Activated T-helper 17 cell treated with anti-CD3 and anti-CD28 coated beads, Interleukin-2, amount 50 U/mL, for 72 hours (primary cell): ENCODE measurements at regions not wholly inside any gene's neighbourhood (a gene's known extent, or its start where the extent isn't known, plus 50 kb on each side); places are given as distances from the start of the nearest gene placed in this dataset.

ENCODE experiments used
- ATAC-seq: fragments of 150-1000 bp; cut with Tn5 transposase; replicated peaks from 2 replicates; pipeline ENCODE4 v1.10.0; 2021; ENCODE audit warnings: mild to moderate bottlenecking, moderate library complexity
- H3K27ac Mint-ChIP-seq: one replicate; pipeline ENCODE4 v1.8.0; 2022; ENCODE audit warnings: mixed read lengths
- H3K27me3 Mint-ChIP-seq: one replicate; pipeline ENCODE4 v1.8.0; 2022; ENCODE audit warnings: mixed read lengths
- H3K36me3 Mint-ChIP-seq: one replicate; pipeline ENCODE4 v1.8.0; 2022; ENCODE audit warnings: low read depth, mild to moderate bottlenecking, mixed read lengths
- H3K4me1 Mint-ChIP-seq: one replicate; pipeline ENCODE4 v1.8.0; 2022; ENCODE audit warnings: mixed read lengths
- H3K4me3 Mint-ChIP-seq: one replicate; pipeline ENCODE4 v1.8.0; 2022; ENCODE audit warnings: mild to moderate bottlenecking, mixed read lengths
- H3K9me3 Mint-ChIP-seq: one replicate; pipeline ENCODE4 v1.8.0; 2022; ENCODE audit warnings: mixed read lengths

DNA sequence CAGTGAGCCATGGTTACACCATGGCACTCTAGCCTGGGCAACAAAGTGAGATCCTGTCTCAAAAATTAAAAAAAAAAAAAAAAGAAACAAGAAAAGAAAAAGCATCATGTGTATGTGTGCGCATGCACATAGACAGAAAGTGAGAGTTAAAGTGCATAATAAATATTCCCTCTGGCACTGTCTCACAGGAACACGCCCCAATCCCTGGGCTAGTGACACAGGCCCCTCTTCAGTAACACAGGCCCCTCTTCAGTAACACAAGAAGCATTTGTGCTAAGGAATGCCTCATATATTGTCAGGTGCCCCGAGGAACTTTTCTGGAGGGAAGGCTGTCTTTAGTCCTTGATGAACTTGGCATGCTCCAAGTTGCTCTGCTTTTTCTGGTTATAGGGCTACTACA lies 57.5 kb downstream of the RPL27A start:
- Mint-ChIP-seq H3K27me3 (peaks cover 6% of the 10 kb centered on the region), H3K4me3 (no peak overlapping the region), H3K36me3 (no peaks in the 10 kb centered on the region), H3K27ac (no peak overlapping the region), H3K4me1 (no peaks in the 10 kb centered on the region), H3K9me3 (no peaks in the 10 kb centered on the region)
- no peak for ATAC-seq

GRCh38 chr11:8744423-8744822 lies 61.8 kb downstream of the RPL27A start:
- peaks cover 30% of the 10 kb centered on the region for H3K27me3 Mint-ChIP-seq
- H3K4me3 Mint-ChIP-seq, result no peak overlapping the region
- H3K4me1 Mint-ChIP-seq, result no peaks in the 10 kb centered on the region
- no peak overlapping the region for H3K27ac Mint-ChIP-seq
- no peaks in the 10 kb centered on the region for H3K36me3 Mint-ChIP-seq
- ATAC-seq, result peak; percentile 94
- H3K9me3 Mint-ChIP-seq, result no peaks in the 10 kb centered on the region

- Mint-ChIP-seq H3K27me3 (peaks cover 30% of the 10 kb centered on the region), H3K4me1 (no peaks in the 10 kb centered on the region), H3K27ac (no peak overlapping the region), H3K9me3 (no peaks in the 10 kb centered on the region), H3K4me3 (no peak overlapping the region), H3K36me3 (no peaks in the 10 kb centered on the region)
- ATAC-seq, result no peak
Measured at GRCh38 chr11:8745431-8746253, 63.0 kb downstream of the RPL27A start.

- peaks cover 30% of the 10 kb centered on the region for H3K27me3 Mint-ChIP-seq
- H3K27ac Mint-ChIP-seq, result no peak overlapping the region
- H3K4me3 Mint-ChIP-seq, result no peak overlapping the region
- H3K9me3 Mint-ChIP-seq, result no peaks in the 10 kb centered on the region
- H3K4me1 Mint-ChIP-seq, result no peaks in the 10 kb centered on the region
- H3K36me3 Mint-ChIP-seq, result no peaks in the 10 kb centered on the region
- ATAC-seq, result no peak
Measured at GRCh38 chr11:8746331-8746974, 63.9 kb downstream of the RPL27A start.

GRCh38 chr11:8747173-8747572 lies 64.6 kb downstream of the RPL27A start:
- H3K4me3 Mint-ChIP-seq, result no peak overlapping the region
- ATAC-seq, result no peak
- no peak overlapping the region for H3K27ac Mint-ChIP-seq
- peaks cover 28% of the 10 kb centered on the region for H3K27me3 Mint-ChIP-seq
- no peaks in the 10 kb centered on the region for H3K36me3 Mint-ChIP-seq
- no peaks in the 10 kb centered on the region for H3K9me3 Mint-ChIP-seq
- H3K4me1 Mint-ChIP-seq, result no peaks in the 10 kb centered on the region

DNA sequence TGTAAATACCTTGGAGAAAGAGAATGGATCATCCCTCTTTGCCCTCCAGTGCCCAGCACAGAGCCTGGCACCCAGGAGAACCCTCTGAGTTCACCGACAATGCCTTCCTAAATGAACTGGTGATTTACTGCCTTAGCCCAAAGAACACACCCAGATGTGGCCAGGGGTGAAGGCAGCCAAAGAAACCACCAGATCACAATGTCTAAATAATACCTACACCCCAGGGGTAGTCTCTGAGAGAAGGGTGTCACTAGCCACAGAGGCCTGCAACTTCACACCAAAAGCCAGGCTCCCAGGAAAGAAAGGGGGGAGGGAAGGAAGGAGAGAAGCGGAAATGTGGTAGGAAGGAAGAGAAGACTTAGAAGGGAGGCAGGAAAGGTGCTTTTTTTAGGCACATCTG lies 65.7 kb downstream of the RPL27A start:
- H3K27me3 Mint-ChIP-seq, result peaks cover 25% of the 10 kb centered on the region
- H3K36me3 Mint-ChIP-seq, result no peaks in the 10 kb centered on the region
- H3K4me3 Mint-ChIP-seq, result no peak overlapping the region
- H3K27ac Mint-ChIP-seq, result no peak overlapping the region
- no peaks in the 10 kb centered on the region for H3K4me1 Mint-ChIP-seq
- H3K9me3 Mint-ChIP-seq, result no peaks in the 10 kb centered on the region
- ATAC-seq, result no peak

- Mint-ChIP-seq H3K27ac (no peak overlapping the region), H3K4me1 (no peaks in the 10 kb centered on the region), H3K36me3 (no peaks in the 10 kb centered on the region), H3K4me3 (no peak overlapping the region), H3K27me3 (peaks cover 25% of the 10 kb centered on the region), H3K9me3 (no peaks in the 10 kb centered on the region)
- ATAC-seq, result no peak
Measured at GRCh38 chr11:8749202-8749601, 66.6 kb downstream of the RPL27A start.

DNA sequence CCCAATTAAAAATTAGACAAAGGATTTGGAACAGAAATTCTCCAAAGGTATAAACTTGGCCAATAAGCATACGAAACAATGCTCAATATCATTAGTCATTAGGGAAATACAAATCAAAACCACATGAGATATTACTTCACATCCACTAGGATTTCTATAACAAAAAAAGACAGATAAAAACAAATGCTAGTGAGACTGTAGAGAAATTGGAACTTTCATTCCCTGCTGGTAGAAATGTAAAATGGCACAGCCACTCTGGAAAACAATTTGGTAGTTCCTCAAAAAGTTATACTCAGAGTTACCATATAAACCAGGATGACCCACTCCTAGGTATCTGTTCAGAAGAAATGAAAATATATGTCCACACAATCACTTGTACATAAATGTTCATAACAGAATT lies 71.6 kb downstream of the RPL27A start:
- H3K27ac Mint-ChIP-seq, result no peak overlapping the region
- no peak for ATAC-seq
- no peak overlapping the region for H3K4me3 Mint-ChIP-seq
- H3K36me3 Mint-ChIP-seq, result no peaks in the 10 kb centered on the region
- H3K9me3 Mint-ChIP-seq, result no peaks in the 10 kb centered on the region
- no peaks in the 10 kb centered on the region for H3K4me1 Mint-ChIP-seq
- no peaks in the 10 kb centered on the region for H3K27me3 Mint-ChIP-seq

DNA sequence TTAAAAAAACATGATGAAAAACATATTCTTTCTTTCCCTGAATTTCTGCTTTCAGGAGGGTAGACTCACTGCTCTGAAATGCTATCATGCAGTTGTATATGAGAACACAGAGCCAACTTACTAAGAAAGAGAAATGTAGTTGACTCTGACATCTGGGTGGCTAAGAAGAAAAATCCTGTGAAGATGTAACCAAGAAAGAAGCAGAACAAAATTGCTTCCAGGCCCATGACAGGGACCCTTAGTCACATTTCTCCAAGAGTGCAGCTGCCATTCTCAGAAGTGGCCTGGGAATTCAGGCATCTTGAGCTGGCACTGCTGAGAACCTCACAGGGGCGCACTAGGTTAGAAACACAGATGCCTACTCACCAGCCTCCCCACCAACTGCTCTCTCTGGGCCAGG lies 73.6 kb downstream of the RPL27A start:
- no peaks in the 10 kb centered on the region for H3K27me3 Mint-ChIP-seq
- H3K27ac Mint-ChIP-seq, result no peak overlapping the region
- no peak overlapping the region for H3K4me3 Mint-ChIP-seq
- H3K36me3 Mint-ChIP-seq, result no peaks in the 10 kb centered on the region
- no peak for ATAC-seq
- H3K9me3 Mint-ChIP-seq, result no peaks in the 10 kb centered on the region
- no peaks in the 10 kb centered on the region for H3K4me1 Mint-ChIP-seq

GRCh38 chr11:8757047-8757446 lies 74.5 kb downstream of the RPL27A start:
- no peaks in the 10 kb centered on the region for H3K9me3 Mint-ChIP-seq
- H3K36me3 Mint-ChIP-seq, result no peaks in the 10 kb centered on the region
- no peaks in the 10 kb centered on the region for H3K27me3 Mint-ChIP-seq
- H3K27ac Mint-ChIP-seq, result no peak overlapping the region
- H3K4me3 Mint-ChIP-seq, result no peak overlapping the region
- H3K4me1 Mint-ChIP-seq, result no peaks in the 10 kb centered on the region
- ATAC-seq, result no peak

DNA sequence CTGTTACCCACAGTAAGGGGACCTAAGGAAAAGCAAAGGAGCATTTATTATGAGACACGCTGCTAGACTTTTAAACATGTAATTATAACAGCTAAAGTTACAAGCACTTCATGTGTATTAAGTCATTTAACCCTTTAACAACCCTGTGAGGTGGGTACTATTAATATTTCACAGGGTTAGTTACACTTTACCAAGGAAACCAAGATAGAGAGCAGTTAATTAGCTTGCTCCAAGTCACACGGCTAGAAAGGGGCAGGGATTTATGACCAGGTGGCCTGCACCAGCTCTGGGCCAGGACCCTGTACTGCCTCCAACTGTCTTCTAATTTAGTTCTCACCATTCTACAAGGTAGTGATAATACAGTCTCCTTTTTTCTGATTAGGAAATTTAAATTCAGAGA lies 74.9 kb downstream of the RPL27A start:
- no peaks in the 10 kb centered on the region for H3K36me3 Mint-ChIP-seq
- H3K4me1 Mint-ChIP-seq, result no peaks in the 10 kb centered on the region
- ATAC-seq, result no peak
- H3K27me3 Mint-ChIP-seq, result no peaks in the 10 kb centered on the region
- no peaks in the 10 kb centered on the region for H3K9me3 Mint-ChIP-seq
- H3K27ac Mint-ChIP-seq, result no peak overlapping the region
- H3K4me3 Mint-ChIP-seq, result no peak overlapping the region

DNA sequence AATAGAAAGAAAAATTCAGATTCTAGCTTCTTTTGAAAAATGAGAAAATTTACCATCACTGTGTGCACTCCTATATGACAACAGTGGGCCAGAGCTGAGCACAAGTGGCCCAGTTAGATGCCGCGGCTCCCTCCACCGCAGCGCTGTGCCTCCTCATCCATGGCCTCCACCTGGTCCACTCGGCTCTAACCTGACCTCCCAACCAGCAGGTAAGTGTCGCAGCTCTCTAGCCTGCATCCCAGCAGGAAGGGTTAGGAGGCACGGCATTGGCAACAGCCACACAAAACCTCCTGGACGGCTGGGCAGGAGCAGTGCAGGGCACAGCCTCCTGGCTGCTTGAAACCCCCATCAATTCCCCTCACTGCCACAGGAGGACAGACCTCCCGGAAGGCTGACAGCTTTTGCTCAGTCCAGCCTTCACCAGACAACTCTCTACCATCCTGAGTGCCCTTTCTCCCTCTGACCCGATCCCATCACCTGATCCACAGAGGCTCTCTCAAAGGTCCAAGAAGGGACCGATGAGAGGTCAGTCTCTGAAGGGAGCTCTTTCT lies 76.1 kb downstream of the RPL27A start:
- no peak overlapping the region for H3K27ac Mint-ChIP-seq
- no peak overlapping the region for H3K4me3 Mint-ChIP-seq
- no peaks in the 10 kb centered on the region for H3K9me3 Mint-ChIP-seq
- no peaks in the 10 kb centered on the region for H3K27me3 Mint-ChIP-seq
- no peak for ATAC-seq
- H3K36me3 Mint-ChIP-seq, result no peaks in the 10 kb centered on the region
- H3K4me1 Mint-ChIP-seq, result no peaks in the 10 kb centered on the region

GRCh38 chr11:8759634-8760033 lies 77.0 kb downstream of the RPL27A start:
- Mint-ChIP-seq H3K4me1 (no peaks in the 10 kb centered on the region), H3K27ac (no peak overlapping the region), H3K36me3 (no peaks in the 10 kb centered on the region), H3K4me3 (no peak overlapping the region), H3K9me3 (no peaks in the 10 kb centered on the region), H3K27me3 (no peaks in the 10 kb centered on the region)
- no peak for ATAC-seq

GRCh38 chr11:8760896-8761295 lies 78.3 kb downstream of the RPL27A start:
- no peak for ATAC-seq
- Mint-ChIP-seq H3K4me3 (no peak overlapping the region), H3K4me1 (no peaks in the 10 kb centered on the region), H3K36me3 (no peaks in the 10 kb centered on the region), H3K27ac (no peak overlapping the region), H3K27me3 (no peaks in the 10 kb centered on the region), H3K9me3 (no peaks in the 10 kb centered on the region)

DNA sequence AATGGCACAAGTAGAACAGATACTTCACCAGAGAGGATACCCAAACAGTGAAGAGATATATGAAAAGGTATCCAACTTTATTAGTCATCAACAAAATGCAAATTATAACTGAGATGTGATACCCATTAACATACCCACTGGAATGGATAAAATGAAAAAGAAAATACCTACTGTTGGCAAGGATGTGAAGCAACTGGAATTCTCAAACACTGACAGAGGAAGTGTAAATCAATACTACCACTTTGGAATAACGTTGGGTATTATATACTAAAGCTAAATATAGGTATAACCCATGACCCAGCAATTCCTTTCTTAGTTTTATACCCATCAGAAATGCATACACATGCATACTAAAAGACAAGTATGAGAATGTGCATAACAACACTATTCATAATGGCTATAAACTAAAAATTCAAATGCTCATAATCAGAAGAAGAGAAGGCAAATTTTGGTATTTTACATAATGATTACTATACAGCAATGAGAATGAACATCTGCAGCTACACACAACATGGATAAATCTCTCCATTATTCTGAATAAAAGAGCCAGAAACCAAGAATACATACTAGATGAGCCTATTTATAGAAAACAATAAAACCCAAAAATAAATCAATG lies 80.6 kb downstream of the RPL27A start:
- Mint-ChIP-seq H3K9me3 (no peaks in the 10 kb centered on the region), H3K4me1 (no peaks in the 10 kb centered on the region), H3K4me3 (no peak overlapping the region), H3K27me3 (no peaks in the 10 kb centered on the region), H3K27ac (no peak overlapping the region), H3K36me3 (no peaks in the 10 kb centered on the region)
- no peak for ATAC-seq
